ENCODE measurements at regions not wholly inside any gene's neighbourhood (a gene's known extent, or its start where the extent isn't known, plus 50 kb on each side); places are given as distances from the start of the nearest gene placed in this dataset.

GRCh38 chr4:177726111-177726510 is 283.9 kb upstream of the AGA start:
- intact Hi-C loops (cut with micrococcal nuclease), result no loop called here
- Mint-ChIP-seq H3K4me1 (ENCODE audit: low read depth) (peaks cover 10% of the 10 kb centered on the region), H3K36me3 (ENCODE audit: low read depth) (no peaks in the 10 kb centered on the region), H3K27ac (no peak overlapping the region), H3K27me3 (ENCODE audit: low read depth) (no peaks in the 10 kb centered on the region), H3K4me3 (ENCODE audit: low read depth) (no peak overlapping the region), H3K9me3 (no peaks in the 10 kb centered on the region)
- no peak for DNase-seq (ENCODE audit: low spot score)

- Mint-ChIP-seq H3K27me3 (ENCODE audit: low read depth) (no peaks in the 10 kb centered on the region), H3K4me3 (ENCODE audit: low read depth) (no peak overlapping the region), H3K36me3 (ENCODE audit: low read depth) (no peaks in the 10 kb centered on the region), H3K9me3 (no peaks in the 10 kb centered on the region), H3K27ac (no peak overlapping the region), H3K4me1 (ENCODE audit: low read depth) (peaks cover 10% of the 10 kb centered on the region)
- intact Hi-C loops (cut with micrococcal nuclease), result no loop called here
- DNase-seq (ENCODE audit: low spot score), result no peak
Measured at GRCh38 chr4:177728361-177729152, 286.3 kb upstream of the AGA start.

- DNase-seq (ENCODE audit: low spot score), result no peak
- no peaks in the 10 kb centered on the region for H3K36me3 Mint-ChIP-seq (ENCODE audit: low read depth)
- peaks cover 10% of the 10 kb centered on the region for H3K4me1 Mint-ChIP-seq (ENCODE audit: low read depth)
- no peaks in the 10 kb centered on the region for H3K9me3 Mint-ChIP-seq
- no peak overlapping the region for H3K4me3 Mint-ChIP-seq (ENCODE audit: low read depth)
- no peak overlapping the region for H3K27ac Mint-ChIP-seq
- intact Hi-C loops (cut with micrococcal nuclease), result no loop called here
- H3K27me3 Mint-ChIP-seq (ENCODE audit: low read depth), result no peaks in the 10 kb centered on the region
Measured at GRCh38 chr4:177729681-177730080, 287.4 kb upstream of the AGA start.

- no peak for DNase-seq (ENCODE audit: low spot score)
- Mint-ChIP-seq H3K27me3 (ENCODE audit: low read depth) (peaks cover 4% of the 10 kb centered on the region), H3K4me1 (ENCODE audit: low read depth) (peaks cover 6% of the 10 kb centered on the region), H3K4me3 (ENCODE audit: low read depth) (no peak overlapping the region), H3K9me3 (no peaks in the 10 kb centered on the region), H3K27ac (no peak overlapping the region), H3K36me3 (ENCODE audit: low read depth) (no peaks in the 10 kb centered on the region)
- intact Hi-C loops (cut with micrococcal nuclease), result no loop called here
Measured at GRCh38 chr4:177737387-177737940, 295.2 kb upstream of the AGA start.

GRCh38 chr4:177740563-177740962 is 298.3 kb upstream of the AGA start:
- H3K27ac Mint-ChIP-seq, result no peak overlapping the region
- intact Hi-C loops (cut with micrococcal nuclease), result loop anchor here (1.0 to 5.0 kb wide), 2 partner anchors 13 to 838 kb away; no protein-coding TSS in a partner anchor

GRCh38 chr4:177759729-177760128 is 317.5 kb upstream of the AGA start:
- Mint-ChIP-seq H3K27me3 (ENCODE audit: low read depth) (no peaks in the 10 kb centered on the region), H3K4me3 (ENCODE audit: low read depth) (no peak overlapping the region), H3K9me3 (no peaks in the 10 kb centered on the region), H3K36me3 (ENCODE audit: low read depth) (no peaks in the 10 kb centered on the region), H3K27ac (no peak overlapping the region), H3K4me1 (ENCODE audit: low read depth) (peaks cover 2% of the 10 kb centered on the region)
- intact Hi-C loops (cut with micrococcal nuclease), result no loop called here
- DNase-seq (ENCODE audit: low spot score), result no peak

More at GRCh38 chr4:177740563-177740962, 298.3 kb upstream of the AGA start:
- peaks cover 6% of the 10 kb centered on the region for H3K4me1 Mint-ChIP-seq (ENCODE audit: low read depth)
- H3K9me3 Mint-ChIP-seq, result no peaks in the 10 kb centered on the region
- H3K4me3 Mint-ChIP-seq (ENCODE audit: low read depth), result no peak overlapping the region
- no peaks in the 10 kb centered on the region for H3K36me3 Mint-ChIP-seq (ENCODE audit: low read depth)
- no peak for DNase-seq (ENCODE audit: low spot score)
- H3K27me3 Mint-ChIP-seq (ENCODE audit: low read depth), result peaks cover 8% of the 10 kb centered on the region

GRCh38 chr4:177761692-177762091 is 319.5 kb upstream of the AGA start:
- Mint-ChIP-seq H3K4me3 (ENCODE audit: low read depth) (no peak overlapping the region), H3K27me3 (ENCODE audit: low read depth) (no peaks in the 10 kb centered on the region), H3K27ac (no peak overlapping the region), H3K36me3 (ENCODE audit: low read depth) (no peaks in the 10 kb centered on the region), H3K4me1 (ENCODE audit: low read depth) (no peaks in the 10 kb centered on the region), H3K9me3 (no peaks in the 10 kb centered on the region)
- DNase-seq (ENCODE audit: low spot score), result no peak
- intact Hi-C loops (cut with micrococcal nuclease), result no loop called here

GRCh38 chr4:177769155-177769554 is 326.9 kb upstream of the AGA start:
- Mint-ChIP-seq H3K9me3 (no peaks in the 10 kb centered on the region), H3K27me3 (ENCODE audit: low read depth) (peaks cover 1% of the 10 kb centered on the region), H3K27ac (no peak overlapping the region), H3K4me1 (ENCODE audit: low read depth) (no peaks in the 10 kb centered on the region), H3K4me3 (ENCODE audit: low read depth) (no peak overlapping the region), H3K36me3 (ENCODE audit: low read depth) (no peaks in the 10 kb centered on the region)
- DNase-seq (ENCODE audit: low spot score), result no peak
- intact Hi-C loops (cut with micrococcal nuclease), result no loop called here

GRCh38 chr4:177770776-177771175 is 328.5 kb upstream of the AGA start:
- DNase-seq (ENCODE audit: low spot score), result no peak
- H3K27ac Mint-ChIP-seq, result no peak overlapping the region
- intact Hi-C loops (cut with micrococcal nuclease), result no loop called here
- H3K4me1 Mint-ChIP-seq (ENCODE audit: low read depth), result no peaks in the 10 kb centered on the region
- H3K9me3 Mint-ChIP-seq, result no peaks in the 10 kb centered on the region
- no peaks in the 10 kb centered on the region for H3K36me3 Mint-ChIP-seq (ENCODE audit: low read depth)
- H3K4me3 Mint-ChIP-seq (ENCODE audit: low read depth), result no peak overlapping the region
- H3K27me3 Mint-ChIP-seq (ENCODE audit: low read depth), result peaks cover 1% of the 10 kb centered on the region

GRCh38 chr4:177771645-177772044 is 329.4 kb upstream of the AGA start:
- no peaks in the 10 kb centered on the region for H3K4me1 Mint-ChIP-seq (ENCODE audit: low read depth)
- no peak overlapping the region for H3K4me3 Mint-ChIP-seq (ENCODE audit: low read depth)
- no peak for DNase-seq (ENCODE audit: low spot score)
- no peaks in the 10 kb centered on the region for H3K9me3 Mint-ChIP-seq
- intact Hi-C loops (cut with micrococcal nuclease), result no loop called here
- H3K36me3 Mint-ChIP-seq (ENCODE audit: low read depth), result no peaks in the 10 kb centered on the region
- H3K27ac Mint-ChIP-seq, result no peak overlapping the region
- peaks cover 1% of the 10 kb centered on the region for H3K27me3 Mint-ChIP-seq (ENCODE audit: low read depth)

- Mint-ChIP-seq H3K36me3 (ENCODE audit: low read depth) (no peaks in the 10 kb centered on the region), H3K4me1 (ENCODE audit: low read depth) (no peaks in the 10 kb centered on the region), H3K9me3 (no peaks in the 10 kb centered on the region), H3K4me3 (ENCODE audit: low read depth) (no peak overlapping the region), H3K27me3 (ENCODE audit: low read depth) (no peaks in the 10 kb centered on the region), H3K27ac (no peak overlapping the region)
- DNase-seq (ENCODE audit: low spot score), result no peak
- intact Hi-C loops (cut with micrococcal nuclease), result no loop called here
Measured at GRCh38 chr4:177778623-177779022, 336.4 kb upstream of the AGA start.

GRCh38 chr4:177785000-177785399 is 342.8 kb upstream of the AGA start:
- no peaks in the 10 kb centered on the region for H3K36me3 Mint-ChIP-seq (ENCODE audit: low read depth)
- no peaks in the 10 kb centered on the region for H3K4me1 Mint-ChIP-seq (ENCODE audit: low read depth)
- H3K9me3 Mint-ChIP-seq, result no peaks in the 10 kb centered on the region
- no peak overlapping the region for H3K4me3 Mint-ChIP-seq (ENCODE audit: low read depth)
- intact Hi-C loops (cut with micrococcal nuclease), result no loop called here
- no peaks in the 10 kb centered on the region for H3K27me3 Mint-ChIP-seq (ENCODE audit: low read depth)
- no peak for DNase-seq (ENCODE audit: low spot score)
- no peak overlapping the region for H3K27ac Mint-ChIP-seq

GRCh38 chr4:177789610-177790009 is 347.4 kb upstream of the AGA start:
- Mint-ChIP-seq H3K36me3 (ENCODE audit: low read depth) (no peaks in the 10 kb centered on the region), H3K9me3 (no peaks in the 10 kb centered on the region), H3K4me3 (ENCODE audit: low read depth) (no peak overlapping the region), H3K27me3 (ENCODE audit: low read depth) (no peaks in the 10 kb centered on the region), H3K4me1 (ENCODE audit: low read depth) (no peaks in the 10 kb centered on the region), H3K27ac (no peak overlapping the region)
- DNase-seq (ENCODE audit: low spot score), result no peak
- intact Hi-C loops (cut with micrococcal nuclease), result no loop called here

All from activated T-helper 2 cell treated with anti-CD3 and anti-CD28 coated beads, Interferon-gamma antibody, Interleukin-2, Interleukin-4, amounts not matched to agents 10 μg/mL and 5 μg/mL and 100 μg/mL, durations not matched to agents 14 hours and 24 hours and 36 hours (primary cell).